LoVo (cell line): ENCODE measurements at regions not wholly inside any gene's neighbourhood (a gene's known extent, or its start where the extent isn't known, plus 50 kb on each side); places are given as distances from the start of the nearest gene placed in this dataset.

Experiments
- DNase-seq: peaks from one replicate; pipeline ENCODE4 v3.0.0-alpha.2; 2016; ENCODE audit warnings: low spot score

- DNase-seq: no peak
Observed at GRCh38 chr3:28738425-28738824, 389.8 kb upstream of the AZI2 start.

- DNase-seq: no peak
Observed at GRCh38 chr3:28739647-28740046, 391.0 kb upstream of the AZI2 start.

- no peak for DNase-seq
Observed at GRCh38 chr3:28743271-28743670, 394.6 kb upstream of the AZI2 start.

- DNase-seq: no peak
Observed at GRCh38 chr3:28743831-28744230, 395.2 kb upstream of the AZI2 start.

GRCh38 chr3:28745436-28745835 is 396.8 kb upstream of the AZI2 start:
- peak; percentile 4 for DNase-seq

GRCh38 chr3:28745916-28746617 is 397.4 kb upstream of the AZI2 start:
- DNase-seq: no peak

GRCh38 chr3:28746990-28747389 is 398.4 kb upstream of the AZI2 start:
- DNase-seq: no peak

GRCh38 chr3:28751864-28752263 is 403.2 kb upstream of the AZI2 start:
- no peak for DNase-seq

GRCh38 chr3:28752290-28752689 is 403.7 kb upstream of the AZI2 start:
- DNase-seq: no peak

GRCh38 chr3:28756056-28756455 is 407.4 kb upstream of the AZI2 start:
- no peak for DNase-seq

GRCh38 chr3:28758115-28758514 is 409.5 kb upstream of the AZI2 start:
- no peak for DNase-seq

- DNase-seq: no peak
Observed at GRCh38 chr3:28761375-28761774, 412.8 kb upstream of the AZI2 start.

- no peak for DNase-seq
Observed at GRCh38 chr3:28765194-28765593, 416.6 kb upstream of the AZI2 start.

GRCh38 chr3:28768439-28768838 is 419.8 kb upstream of the AZI2 start:
- no peak for DNase-seq

GRCh38 chr3:28777806-28778475 is 429.3 kb upstream of the AZI2 start:
- no peak for DNase-seq

- no peak for DNase-seq
Observed at GRCh38 chr3:28780480-28780879, 431.9 kb upstream of the AZI2 start.

GRCh38 chr3:28781053-28781452 is 432.4 kb upstream of the AZI2 start:
- no peak for DNase-seq

- no peak for DNase-seq
Observed at GRCh38 chr3:28786446-28786845, 437.8 kb upstream of the AZI2 start.

GRCh38 chr3:28788571-28788970 is 439.9 kb upstream of the AZI2 start:
- DNase-seq: no peak

GRCh38 chr3:28791713-28792255 is 443.2 kb upstream of the AZI2 start:
- DNase-seq: no peak

- no peak for DNase-seq
Observed at GRCh38 chr3:28792604-28793003, 444.0 kb upstream of the AZI2 start.

GRCh38 chr3:28799084-28799483 is 450.5 kb upstream of the AZI2 start:
- no peak for DNase-seq

- DNase-seq: no peak
Observed at GRCh38 chr3:28800203-28800602, 451.6 kb upstream of the AZI2 start.

GRCh38 chr3:28808068-28808467 is 459.4 kb upstream of the AZI2 start:
- DNase-seq: no peak
